Breast epithelium (tissue), 4 donors: ENCODE measurements at regions not wholly inside any gene's neighbourhood (a gene's known extent, or its start where the extent isn't known, plus 50 kb on each side); places are given as distances from the start of the nearest gene placed in this dataset.
"Not testable (repeated sequence)": the region's sequence is repeated elsewhere in the genome, so short reads cannot be mapped to it uniquely, and the experiment has no call there.

ENCODE experiments used
- DNase-seq, 2 donors: peaks; one replicate each; pipeline ENCODE4 v3.0.0-alpha.2; 2019; ENCODE audit warnings: low spot score in 2 of 2
- H3K27ac ChIP-seq, 2 donors: fragments of 200-600 bp; sonication (generic) in 1 of 2; one replicate each; pipeline ENCODE4 v1.5.1; 2016 to 2019; ENCODE audit warnings: mild to moderate bottlenecking in 1 of 2
- H3K27me3 ChIP-seq, 2 donors: fragments of 200-600 bp; sonication (generic) in 1 of 2; one replicate each; pipeline versions ENCODE4 v1.5.1 to v1.6.0; 2017 to 2019; ENCODE audit warnings: control low read depth in 1 of 2, mild to moderate bottlenecking in 1 of 2
- H3K36me3 ChIP-seq: fragments of 200-600 bp; one replicate; pipeline ENCODE4 v1.5.1; 2019
- H3K4me1 ChIP-seq, 2 donors: fragments of 200-600 bp; sonication (generic); one replicate each; pipeline ENCODE4 v1.5.1; 2016 to 2019; ENCODE audit warnings: control low read depth in 1 of 2
- H3K4me3 ChIP-seq, 3 donors: fragments of 200-600 bp; sonication (generic); 1 replicate in 2 of 3; 2 replicates in 1 of 3; pipeline ENCODE4 v1.5.1; 2016 to 2019; ENCODE audit warnings: mild to moderate bottlenecking in 3 of 3, moderate library complexity in 2 of 3
- H3K9me3 ChIP-seq, 2 donors: fragments of 200-600 bp; sonication (generic) in 1 of 2; one replicate each; pipeline ENCODE4 v1.5.1; 2016 to 2019; ENCODE audit warnings: control low read depth in 1 of 2
- CTCF ChIP-seq, 3 donors: fragments of 450-650 bp; IDR thresholded peaks; one replicate each; pipeline ENCODE4 v1.5.1; 2016 to 2017; ENCODE audit warnings: antibody characterized with exemption in 3 of 3, mild to moderate bottlenecking in 3 of 3, moderate library complexity in 3 of 3
- POLR2A ChIP-seq: fragments of 450-650 bp; IDR thresholded peaks from one replicate; pipeline ENCODE4 v1.6.1; 2016; ENCODE audit warnings: antibody characterized with exemption, mild to moderate bottlenecking, moderate library complexity
- POLR2AphosphoS5 ChIP-seq, 3 donors: sonication (generic); formaldehyde crosslinking; IDR thresholded peaks; one replicate each; pipeline ENCODE4 v1.6.1; 2017; ENCODE audit warnings: antibody characterized with exemption in 3 of 3
- intact Hi-C: fragments of 100-400 bp; cut with DNase I; formaldehyde crosslinking; loops from one replicate; pipeline ENCODE4 v1.15.1; 2023; ENCODE audit warnings: low total_unique reads

- no peak for DNase-seq
- intact Hi-C loops: no loop called here
- TF ChIP-seq CTCF (IDR thresholded peaks at IDR 0.05): no peak
- no peak for TF ChIP-seq POLR2A
- no peak for TF ChIP-seq POLR2AphosphoS5 (IDR thresholded peaks at IDR 0.05)
Measured at GRCh38 chr2:37575780-37576179, 95.7 kb downstream of the CDC42EP3 start.

GRCh38 chr2:37576194-37576593 is 95.2 kb downstream of the CDC42EP3 start:
- H3K36me3 ChIP-seq, intact Hi-C loops, H3K27me3 ChIP-seq, H3K9me3 ChIP-seq, H3K4me1 ChIP-seq, H3K27ac ChIP-seq, H3K4me3 ChIP-seq, DNase-seq: not testable (repeated sequence)

More at GRCh38 chr2:37575780-37576179, 95.7 kb downstream of the CDC42EP3 start:
- Histone ChIP-seq H3K36me3 (no peaks in the 10 kb centered on the region), H3K27ac (no peak overlapping the region), H3K9me3 (no peaks in the 10 kb centered on the region), H3K27me3 (no peaks in the 10 kb centered on the region), H3K4me1 (no peaks in the 10 kb centered on the region), H3K4me3 (no peak overlapping the region)

GRCh38 chr2:37576831-37577230 is 94.6 kb downstream of the CDC42EP3 start:
- no peak for DNase-seq
- intact Hi-C loops: no loop called here
- TF ChIP-seq POLR2A (no peak), POLR2AphosphoS5 (IDR thresholded peaks at IDR 0.05) (no peak), CTCF (IDR thresholded peaks at IDR 0.05) (no peak)
- Histone ChIP-seq H3K27ac (no peak overlapping the region), H3K4me1 (no peaks in the 10 kb centered on the region), H3K9me3 (no peaks in the 10 kb centered on the region), H3K36me3 (no peaks in the 10 kb centered on the region), H3K4me3 (no peak overlapping the region), H3K27me3 (no peaks in the 10 kb centered on the region)

- no peaks in the 10 kb centered on the region for H3K9me3 ChIP-seq
- H3K27ac ChIP-seq: no peak overlapping the region
- H3K36me3 ChIP-seq: no peaks in the 10 kb centered on the region
- DNase-seq: no peak
- TF ChIP-seq POLR2A (no peak), POLR2AphosphoS5 (IDR thresholded peaks at IDR 0.05) (no peak), CTCF (IDR thresholded peaks at IDR 0.05) (no peak)
- no peak overlapping the region for H3K4me3 ChIP-seq
- intact Hi-C loops: no loop called here
- H3K4me1 ChIP-seq: peaks cover 0 to 5% of the 10 kb centered on the region in 2 donors
- H3K27me3 ChIP-seq: no peaks in the 10 kb centered on the region
Measured at GRCh38 chr2:37579192-37579713, 92.2 kb downstream of the CDC42EP3 start.

GRCh38 chr2:37579949-37580348 is 91.5 kb downstream of the CDC42EP3 start:
- H3K27ac ChIP-seq, intact Hi-C loops, H3K4me1 ChIP-seq, H3K36me3 ChIP-seq, H3K4me3 ChIP-seq, DNase-seq, H3K27me3 ChIP-seq, H3K9me3 ChIP-seq: not testable (repeated sequence)

- Histone ChIP-seq H3K4me3 (no peak overlapping the region), H3K9me3 (no peaks in the 10 kb centered on the region), H3K27ac (no peak overlapping the region), H3K4me1 (peaks cover 0 to 15% of the 10 kb centered on the region in 2 donors), H3K27me3 (no peaks in the 10 kb centered on the region), H3K36me3 (no peaks in the 10 kb centered on the region)
- TF ChIP-seq POLR2AphosphoS5 (IDR thresholded peaks at IDR 0.05) (no peak), CTCF (IDR thresholded peaks at IDR 0.05) (no peak), POLR2A (no peak)
- intact Hi-C loops: no loop called here
- no peak for DNase-seq
Measured at GRCh38 chr2:37581433-37581832, 90.0 kb downstream of the CDC42EP3 start.
